ENCODE measurements at regions not wholly inside any gene's neighbourhood (a gene's known extent, or its start where the extent isn't known, plus 50 kb on each side); places are given as distances from the start of the nearest gene placed in this dataset.

- no peaks in the 10 kb centered on the region for H4K20me1 ChIP-seq (ENCODE audit: control insufficient read depth, insufficient read depth, low read length, poor library complexity, severe bottlenecking)
- no peak overlapping the region for H3K4me2 ChIP-seq (replicated peaks; ENCODE audit: low read depth, low read length, poor library complexity, severe bottlenecking)
- no peaks in the 10 kb centered on the region for H3K36me3 ChIP-seq (replicated peaks in 1 of 2; ENCODE audit: control extremely low read depth in 1 of 2, control insufficient read depth in 1 of 2, extremely low read depth in 1 of 2, insufficient read depth in 2 of 2, low read length in 1 of 2)
- no peak overlapping the region for H2AFZ ChIP-seq (ENCODE audit: insufficient read depth, low read depth, low read length, poor library complexity, severe bottlenecking)
- no peak overlapping the region for H3K27ac Mint-ChIP-seq
- no peak for TF ChIP-seq EZH2 (IDR thresholded peaks at IDR 0.05; ENCODE audit: borderline replicate concordance, insufficient read depth, low read depth, low read length, poor library complexity, severe bottlenecking)
- H3K4me1 Mint-ChIP-seq = no peaks in the 10 kb centered on the region
- H3K9me3 ChIP-seq (ENCODE audit: control extremely low read depth in 1 of 3, control insufficient read depth in 2 of 3, insufficient read depth in 1 of 3, low read length in 2 of 3) = no peaks in the 10 kb centered on the region
- ChIA-PET POLR2A (no interaction called here), CTCF (no interaction called here)
- DNase-seq = no peak
- intact Hi-C loops (cut with micrococcal nuclease) = no loop called here
- no peak overlapping the region for H3K9ac ChIP-seq (ENCODE audit: low read length)
- no peak overlapping the region for H3K4me3 ChIP-seq (ENCODE audit: control extremely low read depth in 1 of 5, extremely low read depth in 1 of 5, insufficient read depth in 1 of 5, low read depth in 2 of 5, low read length in 4 of 5)
- no peaks in the 10 kb centered on the region for H3K79me2 ChIP-seq (ENCODE audit: control insufficient read depth, insufficient read depth, low read length)
- no peak overlapping the region for H3K4me3 Mint-ChIP-seq
- H3K4me1 ChIP-seq (ENCODE audit: control insufficient read depth in 2 of 2, insufficient read depth in 2 of 2, low read length in 2 of 2) = no peaks in the 10 kb centered on the region
- H3K9me3 Mint-ChIP-seq (ENCODE audit: insufficient read depth) = no peaks in the 10 kb centered on the region
- 100% methylated on average over 1 of the region's 1 CpG for WGBS (ENCODE audit: insufficient coverage)
- H3K27me3 ChIP-seq (replicated peaks in 1 of 4; ENCODE audit: control extremely low read depth in 1 of 4, control insufficient read depth in 3 of 4, insufficient read depth in 4 of 4, low read length in 3 of 4) = no peaks in the 10 kb centered on the region
- H3K27ac ChIP-seq (ENCODE audit: low read length in 2 of 2) = no peak overlapping the region
- ATAC-seq (ENCODE audit: low read depth) = no peak
- no peaks in the 10 kb centered on the region for H3K27me3 Mint-ChIP-seq
Measured at GRCh38 chr3:95883801-95884200, 930.6 kb upstream of the EPHA6 start.

DNA sequence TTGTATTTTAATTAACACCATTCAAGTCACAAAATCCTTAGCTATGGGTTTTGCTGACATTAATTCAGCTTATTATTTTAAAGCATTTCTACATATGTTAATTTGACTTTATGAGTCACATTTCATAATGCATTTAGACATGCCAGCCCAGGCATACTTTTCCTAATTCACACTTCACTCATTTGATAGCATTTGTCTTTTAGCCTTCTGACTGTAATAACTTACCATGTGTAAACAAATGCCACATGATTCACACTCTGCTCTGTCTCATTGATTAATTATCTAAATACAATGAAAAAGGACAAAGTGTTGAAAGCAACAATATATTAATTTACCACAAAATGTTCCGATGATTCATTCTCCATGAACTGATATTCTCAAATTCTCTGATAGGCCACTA, 927.8 kb upstream of the EPHA6 start:
- no peaks in the 10 kb centered on the region for H3K9me3 ChIP-seq (ENCODE audit: control extremely low read depth in 1 of 3, control insufficient read depth in 2 of 3, insufficient read depth in 1 of 3, low read length in 2 of 3)
- H3K79me2 ChIP-seq (ENCODE audit: control insufficient read depth, insufficient read depth, low read length) = no peaks in the 10 kb centered on the region
- no peak for ATAC-seq (ENCODE audit: low read depth)
- no peak overlapping the region for H3K27ac ChIP-seq (ENCODE audit: low read length in 2 of 2)
- DNase-seq = no peak
- no peak for TF ChIP-seq EZH2 (IDR thresholded peaks at IDR 0.05; ENCODE audit: borderline replicate concordance, insufficient read depth, low read depth, low read length, poor library complexity, severe bottlenecking)
- TF ChIP-seq CTCF (IDR thresholded peaks at IDR 0.05) = no peak
- no peak overlapping the region for H2AFZ ChIP-seq (ENCODE audit: insufficient read depth, low read depth, low read length, poor library complexity, severe bottlenecking)
- CTCF ChIA-PET = no interaction called here
- no peaks in the 10 kb centered on the region for H3K4me1 Mint-ChIP-seq
- WGBS (ENCODE audit: insufficient coverage) = no CpG with 5 or more reads among the region's 1 CpG
- no peak overlapping the region for H3K4me2 ChIP-seq (replicated peaks; ENCODE audit: low read depth, low read length, poor library complexity, severe bottlenecking)
- H3K4me3 ChIP-seq (ENCODE audit: control extremely low read depth in 1 of 5, extremely low read depth in 1 of 5, insufficient read depth in 1 of 5, low read depth in 2 of 5, low read length in 4 of 5) = no peak overlapping the region
- no peaks in the 10 kb centered on the region for H3K9me3 Mint-ChIP-seq (ENCODE audit: insufficient read depth)
- intact Hi-C loops (cut with micrococcal nuclease) = no loop called here
- no peaks in the 10 kb centered on the region for H4K20me1 ChIP-seq (ENCODE audit: control insufficient read depth, insufficient read depth, low read length, poor library complexity, severe bottlenecking)
- no peaks in the 10 kb centered on the region for H3K36me3 ChIP-seq (replicated peaks in 1 of 2; ENCODE audit: control extremely low read depth in 1 of 2, control insufficient read depth in 1 of 2, extremely low read depth in 1 of 2, insufficient read depth in 2 of 2, low read length in 1 of 2)
- H3K4me3 Mint-ChIP-seq = no peak overlapping the region
- no peaks in the 10 kb centered on the region for H3K4me1 ChIP-seq (ENCODE audit: control insufficient read depth in 2 of 2, insufficient read depth in 2 of 2, low read length in 2 of 2)
- H3K27ac Mint-ChIP-seq = no peak overlapping the region
- H3K9ac ChIP-seq (ENCODE audit: low read length) = no peak overlapping the region
- POLR2A ChIA-PET = no interaction called here
- H3K27me3 ChIP-seq (replicated peaks in 1 of 4; ENCODE audit: control extremely low read depth in 1 of 4, control insufficient read depth in 3 of 4, insufficient read depth in 4 of 4, low read length in 3 of 4) = no peaks in the 10 kb centered on the region
- no peaks in the 10 kb centered on the region for H3K27me3 Mint-ChIP-seq

Data from B cell (primary cell).